ENCODE measurements at regions not wholly inside any gene's neighbourhood (a gene's known extent, or its start where the extent isn't known, plus 50 kb on each side); places are given as distances from the start of the nearest gene placed in this dataset.

DNA sequence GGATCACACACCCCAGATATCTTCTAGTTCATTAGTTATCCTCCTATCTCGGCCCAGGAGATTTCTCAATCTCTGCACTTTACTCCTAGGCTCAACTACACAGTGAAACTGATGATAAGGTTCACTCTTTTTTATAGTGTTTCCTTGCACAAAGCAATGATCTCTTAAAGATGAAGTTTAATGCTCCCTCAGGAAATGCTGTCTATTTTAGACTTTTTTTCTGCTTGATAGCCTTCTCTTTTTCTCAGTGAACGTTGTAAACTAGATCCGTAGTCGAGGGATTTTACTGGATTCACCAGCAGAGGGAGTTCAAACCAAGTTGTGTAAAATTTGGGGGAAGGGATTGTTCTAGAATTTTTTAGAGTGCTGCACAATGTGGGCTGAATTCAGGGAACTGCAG lies 269.6 kb downstream of the GBA3 start:
- TF ChIP-seq RAD21 (IDR thresholded peaks at IDR 0.05; ENCODE audit: low read length) (peak; percentile 26; the same call in 1 of the 2 replicates), SMC3 (IDR thresholded peaks at IDR 0.05; ENCODE audit: low read depth, low read length) (no peak), CTCF (conservative IDR thresholded peaks at IDR 0.05; ENCODE audit: low read depth, low read length) (peak; percentile 24; the same call in 1 of the 2 replicates)
- CTCF ChIA-PET: no interaction called here
- no peak overlapping the region for H3K56ac ChIP-seq (ENCODE audit: extremely low read depth, insufficient read depth, low read length)
- H2AK9ac ChIP-seq (replicated peaks; ENCODE audit: low read depth, low read length, poor library complexity): no peak overlapping the region
- H2BK15ac ChIP-seq (ENCODE audit: low read depth, low read length): no peak overlapping the region
- H3K4ac ChIP-seq (ENCODE audit: low read depth, low read length): no peak overlapping the region
- no TSS peak for BruUV-seq (replicated peaks)
- WGBS, 2 experiments (ENCODE audit: extremely low coverage in 2 of 2, insufficient read length in 1 of 2): no CpG with 5 or more reads among the region's 4 CpGs
- dilution Hi-C loops (cut with HindIII; ENCODE audit: low sequenced_read_pairs, unreplicated experiment): no loop called here
- H4K8ac ChIP-seq (ENCODE audit: low read depth in 2 of 2, low read length in 2 of 2): no peak overlapping the region
- no peak overlapping the region for H3K9ac ChIP-seq (ENCODE audit: low read depth, low read length)
- no peak overlapping the region for H3K18ac ChIP-seq (ENCODE audit: low read depth, low read length)
- H3K79me1 ChIP-seq (ENCODE audit: low read depth in 1 of 2, low read length in 2 of 2): no peaks in the 10 kb centered on the region
- peak; percentile 4 for DNase-seq
- in situ Hi-C loops (cut with MboI; ENCODE audit: low sequenced_read_pairs): no loop called here
- ATAC-seq (ENCODE audit: low read depth): no peak
- H4K91ac ChIP-seq (ENCODE audit: insufficient read depth, low read depth, low read length): no peak overlapping the region
- POLR2A ChIA-PET (ENCODE audit: unreplicated experiment): no interaction called here
- no peak overlapping the region for H3K4me2 ChIP-seq (ENCODE audit: low read depth, low read length)
- H3K36me3 ChIP-seq (ENCODE audit: control insufficient read depth, insufficient read depth, low read length): no peaks in the 10 kb centered on the region
- no peak overlapping the region for H4K5ac ChIP-seq (ENCODE audit: low read depth, low read length)
- H3K27ac ChIP-seq (ENCODE audit: insufficient read depth, low read length): no peak overlapping the region
- no peaks in the 10 kb centered on the region for H3K9me3 ChIP-seq (ENCODE audit: control insufficient read depth, insufficient read depth, low read length)
- H3K9me1 ChIP-seq (ENCODE audit: insufficient read depth, low read length): no peaks in the 10 kb centered on the region
- H3K14ac ChIP-seq (replicated peaks; ENCODE audit: low read depth, low read length): no peak overlapping the region
- H2BK20ac ChIP-seq (ENCODE audit: low read depth, low read length): no peak overlapping the region
- H3K4me3 ChIP-seq (ENCODE audit: insufficient read depth, low read depth, low read length): no peak overlapping the region
- no peak overlapping the region for H2BK5ac ChIP-seq (ENCODE audit: low read depth, low read length, poor library complexity, severe bottlenecking)
- no peak overlapping the region for H3K23ac ChIP-seq (ENCODE audit: low read depth, low read length)
- H3K27me3 ChIP-seq (ENCODE audit: control insufficient read depth, insufficient read depth, low read length): no peaks in the 10 kb centered on the region
- intact Hi-C loops (cut with micrococcal nuclease): no loop called here
- H2AK5ac ChIP-seq (ENCODE audit: low read depth, low read length): no peak overlapping the region
- no peaks in the 10 kb centered on the region for H4K20me1 ChIP-seq (ENCODE audit: insufficient read depth, low read length)
- no peak overlapping the region for H2BK120ac ChIP-seq (ENCODE audit: low read depth, low read length)
- no peaks in the 10 kb centered on the region for H3K4me1 ChIP-seq (ENCODE audit: control insufficient read depth, insufficient read depth, low read length)
- no peak overlapping the region for H2AFZ ChIP-seq (replicated peaks; ENCODE audit: low read length, poor library complexity)
